Pons (tissue), 1 donor: ENCODE measurements at regions not wholly inside any gene's neighbourhood (a gene's known extent, or its start where the extent isn't known, plus 50 kb on each side); places are given as distances from the start of the nearest gene placed in this dataset.

Experiments
- DNase-seq: peaks from one replicate; pipeline ENCODE4 v3.0.0-alpha.2; 2016; ENCODE audit warnings: low spot score

- no peak for DNase-seq
Measured at GRCh38 chr5:34587355-34588241, 68.5 kb upstream of the RAI14 start.

GRCh38 chr5:34589832-34590231 lies 66.3 kb upstream of the RAI14 start:
- DNase-seq = no peak

GRCh38 chr5:34591723-34592122 lies 64.4 kb upstream of the RAI14 start:
- no peak for DNase-seq

GRCh38 chr5:34597034-34598027 lies 58.8 kb upstream of the RAI14 start:
- no peak for DNase-seq

GRCh38 chr5:34598177-34598794 lies 57.8 kb upstream of the RAI14 start:
- DNase-seq = no peak

GRCh38 chr5:34599471-34600117 lies 56.5 kb upstream of the RAI14 start:
- DNase-seq = no peak

GRCh38 chr5:34600118-34600493 lies 56.0 kb upstream of the RAI14 start:
- DNase-seq = no peak

- DNase-seq = no peak
Measured at GRCh38 chr5:34603378-34603777, 52.8 kb upstream of the RAI14 start.

GRCh38 chr5:34604119-34604675 lies 51.9 kb upstream of the RAI14 start:
- no peak for DNase-seq

GRCh38 chr5:34606101-34606500 lies 50.0 kb upstream of the RAI14 start:
- no peak for DNase-seq
